ENCODE measurements at regions not wholly inside any gene's neighbourhood (a gene's known extent, or its start where the extent isn't known, plus 50 kb on each side); places are given as distances from the start of the nearest gene placed in this dataset.
A peak's percentile ranks its signal among the peaks of the same experiment; 100 is the strongest.
"Not testable (repeated sequence)": the region's sequence is repeated elsewhere in the genome, so short reads cannot be mapped to it uniquely, and the experiment has no call there.

DNA sequence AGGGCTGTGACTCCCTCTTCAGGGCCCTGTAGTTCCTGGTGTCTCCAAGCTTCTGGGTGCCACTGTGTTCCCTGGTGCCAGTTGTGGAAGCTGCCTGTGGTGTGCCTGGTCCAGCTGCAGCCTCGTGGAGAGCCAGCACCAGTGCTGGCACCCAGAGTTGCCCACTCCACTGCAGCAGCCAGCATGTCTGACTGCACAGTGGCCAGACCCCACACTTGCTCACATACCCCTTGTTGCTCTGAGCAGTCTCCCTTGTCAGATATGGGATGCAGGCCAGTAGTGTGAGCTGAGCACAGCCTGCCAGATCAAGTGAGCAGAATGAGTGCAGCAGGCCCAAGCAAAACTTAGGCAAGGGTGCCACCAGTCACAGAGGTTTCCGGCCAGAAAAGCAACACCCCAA, 108.6 kb downstream of the ZMAT1 start:
- DNase-seq (ENCODE audit: low read depth in 2 of 2): no peak

DNA sequence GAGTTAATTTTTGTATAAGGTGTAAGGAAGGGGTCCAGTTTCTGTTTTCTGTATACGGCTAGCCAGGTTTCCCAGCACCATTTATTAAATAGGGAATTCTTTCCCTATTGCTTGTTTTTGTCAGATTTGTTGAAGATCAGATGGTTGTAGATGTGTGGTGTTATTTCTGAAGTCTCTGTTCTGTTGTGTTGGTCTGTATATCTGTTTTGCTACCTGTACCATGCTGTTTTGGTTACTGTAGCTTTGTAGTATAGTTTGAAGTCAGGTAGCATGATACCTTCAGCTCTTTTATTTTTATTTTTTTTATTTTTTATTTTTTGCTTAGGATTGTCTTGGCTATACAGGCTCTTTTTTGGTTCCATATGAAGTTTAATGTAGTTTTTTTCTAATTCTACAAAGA, 114.1 kb downstream of the ZMAT1 start:
- DNase-seq (ENCODE audit: low read depth in 2 of 2): not testable (repeated sequence)

DNA sequence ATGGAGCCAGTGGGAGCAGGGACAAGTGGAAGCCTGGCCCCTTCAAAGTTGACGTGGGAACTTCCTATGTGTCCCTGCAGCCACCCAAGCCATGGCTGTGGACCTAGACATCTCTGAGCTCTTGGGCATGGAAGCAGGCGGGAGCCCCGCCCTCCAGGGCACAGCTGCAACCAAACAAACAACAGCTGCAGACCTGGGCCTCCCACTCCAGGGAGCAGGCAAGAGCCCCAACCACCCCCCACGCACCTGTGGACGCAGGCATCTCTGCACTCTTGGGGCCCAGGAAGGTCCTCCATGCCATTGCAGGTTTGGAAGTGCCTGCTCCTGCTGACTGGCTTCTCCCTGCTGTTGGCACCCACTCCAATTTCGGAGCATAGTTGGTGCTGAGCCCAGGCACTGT, 118.6 kb downstream of the ZMAT1 start:
- DNase-seq (ENCODE audit: low read depth in 2 of 2): no peak

DNA sequence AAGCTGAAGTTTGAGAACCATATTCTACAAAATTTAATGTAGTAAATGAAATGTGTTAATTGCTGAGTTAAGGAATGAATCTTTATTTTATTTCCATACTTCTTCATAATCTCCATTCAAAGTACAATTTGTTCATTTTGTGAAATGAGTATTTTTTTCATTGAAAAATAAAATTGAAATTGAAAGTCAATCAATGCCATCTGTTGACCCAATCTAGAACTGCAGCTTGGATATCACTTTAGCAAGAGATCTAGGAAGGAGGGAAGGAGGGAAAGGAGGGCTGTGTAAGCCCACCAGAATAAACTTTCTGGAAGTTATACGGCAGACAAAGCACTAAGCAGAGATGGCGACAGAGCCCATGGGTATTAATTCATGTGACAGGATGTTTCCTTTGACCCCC, 128.4 kb downstream of the ZMAT1 start:
- peak; percentile 10 to 52 for DNase-seq (ENCODE audit: low read depth in 2 of 2)

DNA sequence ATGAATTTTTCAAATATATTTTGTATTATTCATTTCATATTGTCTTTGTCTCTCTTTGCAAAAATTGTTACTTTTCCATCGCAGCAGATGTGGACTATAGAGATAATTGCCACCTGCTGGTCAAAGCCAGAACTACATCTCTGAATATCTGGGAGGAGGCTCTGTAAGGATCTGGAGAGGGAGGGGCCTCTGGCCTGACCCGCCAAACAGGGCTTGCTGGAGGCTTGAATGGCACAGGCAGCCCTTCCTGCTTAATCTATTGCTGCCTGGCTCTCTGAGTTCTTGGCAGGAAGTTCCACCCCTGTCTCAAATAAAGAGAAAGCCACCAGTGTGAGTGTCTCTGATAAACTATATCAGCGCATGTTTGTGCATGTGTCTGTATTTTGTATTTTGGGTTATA, 132.4 kb downstream of the ZMAT1 start:
- DNase-seq (ENCODE audit: low read depth in 2 of 2): peak; percentile 88 to 89

DNA sequence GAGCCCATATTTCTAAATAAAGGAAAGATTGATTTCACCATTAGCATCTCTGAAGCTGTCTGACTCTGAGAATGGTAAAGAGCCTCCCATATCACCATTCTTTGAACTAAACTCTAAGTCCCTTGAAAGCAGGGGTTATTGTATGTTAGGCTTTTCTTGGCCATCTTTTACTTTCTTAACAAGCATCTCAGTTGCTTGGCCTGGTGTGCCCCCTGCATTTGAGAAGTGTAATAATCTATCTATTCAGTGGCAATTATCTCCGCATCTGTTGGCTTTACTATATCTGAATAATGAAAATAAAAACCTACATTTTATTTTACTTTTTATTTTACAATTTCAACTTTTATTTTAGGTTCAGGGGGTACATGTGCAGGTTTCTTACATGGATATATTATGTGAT, 128.3 kb upstream of the ARMCX2 start:
- no peak for DNase-seq (ENCODE audit: low read depth in 2 of 2)

DNA sequence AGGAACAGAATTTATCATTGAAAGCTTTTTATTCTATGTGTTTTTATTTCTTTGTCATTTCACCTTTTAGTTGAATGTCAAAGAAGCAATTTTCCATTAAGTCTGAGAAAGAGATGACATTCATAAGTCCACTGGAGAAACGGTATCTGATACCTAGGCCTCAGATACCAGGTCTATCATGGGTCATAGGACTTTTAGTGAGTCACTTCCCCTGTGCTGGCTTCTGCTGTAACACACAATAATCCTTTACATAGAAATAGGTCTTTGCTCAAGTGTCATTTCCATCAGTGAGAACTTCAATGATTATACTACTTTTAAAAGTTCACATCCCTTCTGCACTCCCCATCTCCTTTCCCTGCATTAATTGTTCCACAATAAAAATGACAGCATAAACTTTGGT, 125.5 kb upstream of the ARMCX2 start:
- DNase-seq (ENCODE audit: low read depth in 2 of 2): no peak

DNA sequence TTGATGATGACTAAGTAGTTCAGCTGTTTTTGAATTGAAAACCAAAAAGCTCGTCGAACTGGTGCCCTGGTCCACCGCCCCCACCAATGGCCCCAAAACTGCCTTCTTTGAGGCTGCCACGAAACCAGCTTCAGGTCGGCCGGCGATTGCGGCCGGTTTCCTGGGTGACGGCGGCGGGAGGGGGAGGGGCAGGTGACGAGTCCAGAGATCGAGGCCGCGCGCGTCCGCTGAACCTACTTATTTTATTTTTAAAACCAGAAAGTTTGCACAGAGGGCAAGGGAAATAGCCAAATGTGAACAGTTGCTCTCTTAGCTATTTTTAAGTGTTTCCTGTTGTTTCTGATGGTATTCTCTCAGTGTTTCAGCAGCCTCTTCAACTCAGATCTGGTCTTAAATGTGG, 120.8 kb upstream of the ARMCX2 start:
- DNase-seq (ENCODE audit: low read depth in 2 of 2): not testable (repeated sequence)

DNA sequence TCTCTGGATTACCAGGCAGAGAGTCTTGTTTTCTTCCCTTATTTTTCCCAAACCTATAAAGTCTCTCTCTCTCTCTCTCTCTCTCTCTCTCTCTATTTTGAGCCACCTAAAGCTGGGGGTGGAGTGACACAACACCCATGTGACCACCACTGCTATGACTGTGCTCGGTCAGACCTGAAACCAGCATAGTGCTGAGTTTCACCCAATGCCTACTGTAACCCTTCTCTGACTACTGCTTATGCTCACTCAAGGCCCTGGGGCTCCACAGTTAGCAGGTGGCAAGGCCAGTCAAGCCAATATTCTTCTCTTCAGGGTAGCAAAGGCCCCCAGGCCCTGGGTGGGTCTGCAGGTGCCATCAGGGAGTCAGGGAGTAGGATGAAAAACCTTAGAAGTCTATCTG, 114.7 kb upstream of the ARMCX2 start:
- no peak for DNase-seq (ENCODE audit: low read depth in 2 of 2)

DNA sequence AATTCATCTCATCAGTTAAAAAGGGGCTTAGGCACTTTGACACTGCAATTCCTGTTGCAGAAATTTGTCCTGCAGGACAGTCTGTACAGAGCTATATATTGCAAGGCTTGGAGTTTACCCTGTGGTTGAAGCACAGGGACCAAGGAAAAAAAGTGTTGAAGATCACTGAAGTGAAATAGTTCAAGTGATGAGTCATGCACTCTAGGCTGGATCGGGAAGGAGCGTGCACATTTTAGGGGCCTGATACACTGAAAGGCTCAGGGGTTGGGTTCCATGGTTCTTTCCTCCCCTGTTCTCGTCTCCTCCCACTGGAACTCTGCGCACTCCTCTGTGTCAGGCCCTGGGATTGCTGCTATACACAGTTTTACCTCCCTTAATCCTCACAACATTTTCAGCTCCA, 104.9 kb upstream of the ARMCX2 start:
- no peak for DNase-seq (ENCODE audit: low read depth in 2 of 2)

DNA sequence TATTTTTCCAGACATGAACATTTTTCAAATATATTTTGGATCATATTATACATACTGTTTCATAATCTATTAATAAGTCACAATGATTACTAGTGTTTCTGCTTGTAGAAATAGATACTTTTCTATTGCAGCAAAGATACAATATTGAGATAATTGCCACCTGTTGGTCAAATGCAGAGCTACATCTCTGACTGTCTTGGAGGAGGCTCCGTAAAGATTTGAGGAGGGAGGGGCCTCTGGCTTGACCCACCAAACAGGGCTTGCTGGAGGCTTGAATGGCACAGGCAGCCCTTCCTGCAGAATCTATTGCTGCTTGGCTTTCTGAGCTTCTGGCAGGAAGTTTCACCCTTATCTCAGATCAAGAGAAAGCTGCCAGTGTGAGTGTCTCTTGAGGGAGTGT, 99.3 kb upstream of the ARMCX2 start:
- peak; percentile 34 to 44 for DNase-seq (ENCODE audit: low read depth in 2 of 2)

DNA sequence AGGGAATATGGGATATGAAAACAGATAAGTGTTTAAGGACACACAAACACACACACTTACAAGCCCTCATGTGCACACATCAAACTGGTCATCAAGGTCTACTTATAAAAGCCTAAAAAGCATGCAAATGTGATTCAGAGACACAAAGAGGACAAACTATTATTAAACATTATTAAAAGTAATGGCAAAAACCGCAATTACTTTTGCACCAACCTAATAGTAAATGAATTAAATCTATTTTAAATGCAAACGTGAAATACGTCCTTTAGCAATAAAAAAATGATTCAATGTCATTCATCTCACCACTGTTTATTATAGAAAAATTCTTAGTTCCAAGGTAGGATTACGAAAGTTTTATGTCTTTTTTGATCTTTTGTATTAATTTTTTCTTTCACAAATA, 91.1 kb upstream of the ARMCX2 start:
- DNase-seq (ENCODE audit: low read depth in 2 of 2): no peak

DNA sequence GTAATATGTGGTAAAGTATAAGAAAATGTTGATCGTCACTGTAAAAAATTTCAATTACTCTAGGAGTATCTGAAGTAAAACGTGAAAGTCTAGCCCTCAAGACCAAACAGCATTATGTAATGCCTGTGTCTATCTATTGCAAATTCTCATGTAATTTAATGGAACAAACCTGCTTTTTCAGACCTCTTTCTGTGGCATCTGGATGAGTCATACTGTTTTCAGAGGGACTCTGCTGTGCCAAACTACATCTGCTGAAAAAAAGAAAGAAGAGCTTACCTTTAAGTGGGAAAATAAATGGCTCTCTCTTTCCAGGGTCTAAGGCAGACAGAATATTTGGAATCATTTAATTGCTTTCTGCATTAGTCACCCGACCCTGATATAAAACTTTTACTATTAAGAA, 89.8 kb upstream of the ARMCX2 start:
- DNase-seq (ENCODE audit: low read depth in 2 of 2): peak in 1 of 2 donors; percentile 58

DNA sequence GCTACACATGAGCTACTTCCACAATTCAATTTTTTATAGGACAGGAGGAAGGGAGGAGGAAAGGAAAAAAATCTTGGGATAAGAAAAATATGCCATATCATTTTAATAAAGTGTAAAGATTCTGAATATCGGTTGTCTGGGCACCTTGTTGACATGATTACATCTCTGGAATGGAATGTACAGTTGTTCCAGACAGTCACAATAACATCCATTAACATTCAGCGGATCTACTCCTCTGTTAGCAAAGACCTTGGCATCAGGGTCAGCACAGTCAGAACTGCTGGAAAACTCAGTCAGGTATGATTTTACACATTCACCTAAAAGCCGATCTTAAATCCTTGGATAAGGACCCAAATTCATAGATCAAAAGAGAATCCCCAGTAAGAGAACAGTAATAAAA, 85.4 kb upstream of the ARMCX2 start:
- peak in 1 of 2 donors; percentile 43 for DNase-seq (ENCODE audit: low read depth in 2 of 2)

DNA sequence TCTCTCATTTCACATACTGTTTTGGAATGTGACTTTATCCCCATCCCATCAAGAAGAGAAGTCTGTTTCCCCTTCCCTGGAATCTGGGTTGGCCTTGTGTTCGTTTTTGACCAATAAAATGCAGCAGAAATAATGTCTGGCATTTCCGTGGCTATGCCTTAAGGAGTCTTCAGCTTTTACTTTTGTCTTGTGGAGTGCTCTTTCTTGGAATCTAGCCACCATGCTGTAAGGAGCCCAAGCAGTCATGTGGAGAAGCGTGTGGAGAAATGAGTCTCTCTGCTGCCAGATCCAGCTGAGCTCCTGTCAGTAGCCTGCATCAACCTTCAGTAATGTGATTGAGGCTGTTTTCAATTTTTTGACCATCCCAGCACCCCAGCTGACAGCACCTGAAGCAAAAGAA, 84.4 kb upstream of the ARMCX2 start:
- DNase-seq (ENCODE audit: low read depth in 2 of 2): no peak

DNA sequence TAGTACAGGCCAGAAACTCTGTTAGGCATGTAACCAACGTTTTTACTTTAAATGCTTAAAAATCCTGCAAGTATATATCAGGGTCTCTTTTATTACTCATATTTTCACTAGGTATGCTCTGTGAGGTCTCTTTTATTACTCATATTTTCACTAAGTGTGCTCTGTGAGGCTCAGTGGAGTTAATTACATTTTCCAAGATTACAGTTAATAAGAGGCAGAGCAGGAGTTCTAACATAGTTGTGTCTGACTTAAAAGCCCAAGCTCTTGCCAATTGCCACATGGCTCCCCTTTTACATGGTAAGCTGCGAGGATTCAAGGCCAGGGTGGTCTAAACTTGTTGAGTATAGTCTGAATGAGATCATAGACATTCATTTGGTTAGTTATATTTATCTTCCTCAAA, 81.0 kb upstream of the ARMCX2 start:
- no peak for DNase-seq (ENCODE audit: low read depth in 2 of 2)

DNA sequence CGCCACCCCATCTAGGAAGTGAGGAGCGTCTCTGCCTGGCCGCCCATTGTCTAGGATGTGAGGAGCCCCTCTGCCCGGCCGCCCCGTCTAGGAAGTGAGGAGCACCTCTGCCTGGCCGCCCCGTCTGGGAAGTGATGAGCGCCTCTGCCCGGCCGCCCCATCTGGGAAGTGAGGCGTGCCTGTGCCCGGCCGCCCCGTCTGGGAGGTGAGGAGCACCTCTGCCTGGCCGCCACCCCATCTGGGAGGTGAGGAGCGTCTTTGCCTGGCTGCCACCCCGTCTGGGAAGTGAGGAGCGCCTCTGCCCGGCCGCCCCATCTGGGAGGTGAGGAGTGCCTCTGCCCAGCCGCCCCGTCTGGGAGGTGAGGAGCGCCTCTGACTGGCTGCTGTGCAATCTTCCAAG, 79.2 kb upstream of the ARMCX2 start:
- not testable (repeated sequence) for DNase-seq (ENCODE audit: low read depth in 2 of 2)

DNA sequence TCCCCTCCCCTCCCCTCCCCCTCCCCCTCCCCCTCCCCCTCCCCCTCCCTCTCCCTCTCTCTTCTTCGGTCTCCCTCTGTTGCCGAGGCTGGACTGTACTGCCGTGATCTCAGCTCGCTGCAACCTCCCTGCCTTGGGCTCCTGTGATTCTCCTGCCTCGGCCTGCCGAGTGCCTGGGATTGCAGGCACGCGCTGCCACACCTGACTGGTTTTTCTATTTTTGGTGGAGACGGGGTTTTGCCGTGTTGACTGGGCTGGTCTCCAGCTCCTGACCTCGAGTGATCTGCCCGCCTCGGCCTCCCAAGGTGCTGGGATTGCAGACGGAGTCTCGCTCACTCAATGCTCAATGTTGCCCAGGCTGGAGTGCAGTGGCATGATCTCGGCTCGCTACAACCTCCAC, 78.8 kb upstream of the ARMCX2 start:
- DNase-seq (ENCODE audit: low read depth in 2 of 2): not testable (repeated sequence)

DNA sequence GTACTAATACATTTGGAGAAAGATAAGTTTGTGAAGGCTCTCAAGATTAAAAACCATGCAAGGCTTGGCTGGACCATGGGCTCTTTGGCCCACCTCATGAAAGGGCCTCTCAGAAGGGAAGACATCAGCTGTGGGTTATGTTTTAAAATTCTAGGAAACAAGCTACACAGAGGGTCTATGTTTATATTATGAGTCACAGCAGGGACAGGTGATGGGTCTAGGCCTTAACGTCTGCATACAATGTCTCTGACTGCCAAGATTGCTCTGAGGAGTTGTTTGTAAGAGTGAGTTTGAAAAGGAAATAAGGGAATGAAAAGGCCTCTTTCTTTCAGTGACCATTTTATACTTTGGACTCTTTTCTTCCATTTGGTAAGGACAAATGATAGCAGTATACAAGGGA, 77.0 kb upstream of the ARMCX2 start:
- no peak for DNase-seq (ENCODE audit: low read depth in 2 of 2)

DNA sequence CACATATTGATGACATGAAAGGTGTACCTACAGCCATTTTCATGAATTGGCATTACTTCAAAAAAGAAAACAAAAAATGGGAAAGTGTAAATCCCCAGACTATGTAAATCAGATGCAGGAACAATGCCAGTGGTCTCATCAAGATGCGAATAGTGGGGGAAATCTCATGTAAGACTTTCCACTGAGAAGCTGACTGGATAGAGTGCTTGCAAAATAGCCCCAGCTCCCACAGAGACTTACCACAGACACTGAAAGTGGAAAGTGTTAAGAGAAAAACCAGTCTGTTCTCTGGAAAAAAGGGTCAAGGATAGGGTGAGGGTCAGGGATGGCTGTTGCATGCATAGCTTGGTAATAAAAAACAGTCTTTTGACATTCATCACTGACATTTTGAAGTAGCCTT, 73.2 kb upstream of the ARMCX2 start:
- no peak for DNase-seq (ENCODE audit: low read depth in 2 of 2)

DNA sequence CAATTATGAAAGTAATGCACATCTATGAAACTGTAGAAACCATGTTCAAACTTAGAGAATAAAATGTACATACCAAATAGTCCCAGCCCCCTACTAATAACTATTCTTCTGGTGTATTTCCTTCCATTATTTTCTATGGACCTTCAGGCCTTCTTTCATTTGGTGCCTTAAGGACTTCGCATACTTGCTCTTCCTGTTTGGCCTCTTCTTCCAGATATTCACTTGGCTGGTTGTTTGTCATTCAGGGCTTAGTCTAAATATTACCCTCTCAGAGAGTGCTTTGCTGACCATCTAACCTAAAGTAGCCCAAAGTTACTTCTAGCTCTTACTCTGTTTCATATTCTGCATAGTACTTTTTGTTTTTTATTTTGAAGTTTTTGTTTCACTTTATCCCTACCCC, 70.3 kb upstream of the ARMCX2 start:
- DNase-seq (ENCODE audit: low read depth in 2 of 2): no peak
